ENCODE measurements at regions not wholly inside any gene's neighbourhood (a gene's known extent, or its start where the extent isn't known, plus 50 kb on each side); places are given as distances from the start of the nearest gene placed in this dataset.
"Not testable (repeated sequence)": the region's sequence is repeated elsewhere in the genome, so short reads cannot be mapped to it uniquely, and the experiment has no call there.

DNA sequence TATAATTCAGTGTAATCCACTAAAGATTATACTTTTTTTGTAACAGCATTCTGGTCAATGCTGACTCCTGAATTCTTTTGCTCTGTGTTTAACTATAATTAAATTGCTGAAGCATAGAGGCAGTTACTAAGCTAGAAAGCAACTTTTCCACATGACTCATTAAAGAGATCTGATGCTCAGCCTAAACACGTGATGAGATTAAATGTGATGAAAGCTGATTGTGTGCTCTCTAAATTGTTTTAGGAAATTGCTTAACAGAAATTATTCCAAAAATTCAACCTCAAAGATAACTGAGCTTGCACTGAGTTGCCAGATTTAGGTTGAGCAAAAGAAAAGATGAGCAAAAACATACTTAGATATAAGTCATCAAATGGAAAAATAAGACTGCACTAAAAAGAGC, 1033.6 kb downstream of the FAM181B start:
- no peak for DNase-seq

DNA sequence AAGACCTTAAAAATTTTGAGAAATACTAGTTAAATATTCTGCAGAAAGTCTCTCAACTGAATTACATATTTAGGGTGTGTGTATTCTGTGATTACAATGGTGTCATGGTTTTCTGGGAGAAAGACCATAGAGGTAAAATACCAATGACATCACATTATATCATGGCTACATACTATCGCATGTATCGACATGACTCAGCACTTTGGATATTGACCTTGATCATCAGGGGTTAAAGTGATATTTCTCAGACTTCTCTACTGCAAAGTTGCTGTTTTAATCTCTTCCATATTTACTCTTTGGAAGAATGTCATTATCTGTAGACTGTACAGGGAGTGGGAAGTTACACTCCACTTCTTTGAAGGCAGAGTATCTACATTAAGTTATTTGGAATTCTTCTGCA, 1046.6 kb downstream of the FAM181B start:
- DNase-seq = no peak

DNA sequence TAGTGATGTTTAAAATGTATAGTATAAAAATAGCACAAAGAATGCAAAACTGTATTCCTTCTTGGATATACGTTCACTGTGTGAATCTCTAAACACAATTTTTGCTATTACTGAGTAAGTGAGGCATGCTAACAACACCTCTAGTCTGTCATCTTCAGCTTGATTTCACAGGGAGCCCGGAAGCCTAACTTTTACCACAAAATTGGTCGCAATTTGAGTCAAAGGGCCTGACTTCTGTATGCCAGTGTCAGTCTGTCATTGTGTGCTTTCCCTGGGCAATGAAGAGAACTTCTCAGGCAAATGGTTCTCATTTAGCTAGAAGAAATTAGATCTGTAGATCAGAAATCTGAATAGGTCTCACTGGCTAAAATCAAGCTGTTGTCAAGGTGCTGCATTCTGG, 1059.5 kb downstream of the FAM181B start:
- no peak for DNase-seq

DNA sequence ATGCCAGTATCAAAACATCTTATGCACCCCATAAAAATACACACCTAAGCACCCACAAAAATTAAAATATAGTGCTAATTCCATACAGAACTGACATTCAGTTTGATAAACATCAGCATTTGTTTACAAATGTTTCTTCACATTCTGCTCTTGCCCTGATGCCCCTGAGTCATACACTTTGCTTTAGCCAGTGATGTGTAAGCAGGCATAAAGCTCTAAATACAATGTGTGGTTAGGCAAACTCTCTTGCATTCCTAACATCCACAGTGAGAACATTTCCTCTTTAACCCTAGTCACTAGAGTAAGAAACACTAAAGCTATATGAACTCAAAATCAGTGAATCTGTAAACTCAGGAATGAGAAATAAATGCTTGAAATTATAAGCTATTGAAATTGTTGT, 1060.7 kb downstream of the FAM181B start:
- DNase-seq = no peak

DNA sequence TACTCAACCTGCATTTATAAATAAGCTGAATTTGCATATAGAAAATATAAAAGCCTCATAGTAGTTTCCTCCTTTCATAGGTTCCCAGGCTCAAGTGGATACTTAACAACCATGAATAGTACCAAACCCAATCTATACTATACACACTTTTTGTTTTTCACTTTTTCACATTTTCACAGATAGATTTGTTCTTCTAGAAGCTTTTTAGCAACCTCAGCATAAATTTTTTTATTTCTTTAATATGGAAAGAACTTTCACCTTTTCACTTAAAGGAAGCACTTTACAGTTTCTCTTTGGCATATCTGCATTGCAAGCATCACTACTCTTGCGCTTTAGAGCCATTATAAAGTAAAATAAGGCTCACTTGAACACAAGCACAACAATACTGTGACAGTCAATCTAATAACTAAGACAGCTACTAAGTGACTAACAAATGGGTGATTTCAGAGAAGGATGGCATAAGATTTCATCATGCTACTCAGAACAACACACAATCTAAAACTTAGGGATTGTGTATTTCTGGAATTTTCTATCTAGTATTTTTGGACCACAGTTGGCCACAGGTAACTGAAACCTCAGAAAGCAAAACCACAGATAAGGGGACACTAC, 1063.6 kb downstream of the FAM181B start:
- DNase-seq = no peak

DNA sequence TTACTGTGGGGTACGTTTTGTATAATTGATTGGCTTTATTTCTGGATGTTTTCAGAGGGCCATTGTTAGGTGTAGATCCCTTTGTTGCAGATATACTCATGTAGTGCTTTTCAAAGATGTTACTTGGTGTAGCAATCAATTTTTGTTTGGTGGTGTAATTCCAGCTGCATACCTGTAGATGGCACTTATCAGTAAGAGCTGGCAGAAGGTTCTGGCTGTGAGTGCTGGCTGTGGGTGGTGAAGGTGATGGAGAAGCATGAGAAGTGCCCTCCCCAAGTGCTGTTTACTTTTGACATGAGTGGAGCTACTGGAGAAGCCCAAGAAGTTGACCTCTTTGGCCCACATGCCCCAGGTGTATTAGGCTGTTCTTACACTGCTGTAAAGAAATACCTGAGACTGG, 1074.9 kb downstream of the FAM181B start:
- DNase-seq = no peak

DNA sequence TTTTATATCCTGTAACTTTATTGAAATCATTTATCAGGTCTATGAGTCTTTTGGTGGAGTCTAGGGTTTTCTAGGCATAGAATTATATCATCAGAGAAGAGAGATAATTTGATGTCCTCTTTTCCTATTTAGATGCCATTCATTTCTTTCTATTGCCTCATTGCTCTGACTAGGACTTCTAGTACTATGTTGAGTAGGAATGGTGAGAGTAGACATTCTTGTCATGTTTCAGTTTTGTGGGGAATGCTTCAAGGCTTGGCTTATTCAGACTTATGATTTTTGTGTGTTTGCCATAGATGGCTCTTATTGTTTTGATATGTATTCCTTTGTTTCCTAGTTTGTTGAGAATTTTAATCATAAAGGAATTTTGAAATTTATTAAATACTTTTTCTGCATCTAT, 1078.3 kb downstream of the FAM181B start:
- DNase-seq = no peak

DNA sequence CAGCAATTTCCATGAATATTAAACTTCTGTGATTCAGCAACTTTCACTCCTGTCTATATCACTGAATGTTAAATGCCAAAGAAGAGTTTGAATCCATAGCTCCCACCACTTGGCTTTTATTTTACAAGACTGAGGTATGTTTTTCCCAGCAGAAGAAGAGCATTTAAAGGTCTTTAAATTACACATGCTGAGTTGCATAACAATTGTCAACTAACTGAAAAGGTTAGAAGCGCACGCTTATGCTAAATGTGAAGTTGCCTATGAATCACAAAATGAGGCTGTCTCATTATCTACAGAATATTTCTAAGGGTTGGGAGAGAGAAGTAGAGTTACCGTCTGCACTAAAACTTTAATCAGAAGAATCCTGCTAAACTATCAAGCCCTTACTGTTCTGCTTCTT, 1086.3 kb downstream of the FAM181B start:
- DNase-seq = no peak

DNA sequence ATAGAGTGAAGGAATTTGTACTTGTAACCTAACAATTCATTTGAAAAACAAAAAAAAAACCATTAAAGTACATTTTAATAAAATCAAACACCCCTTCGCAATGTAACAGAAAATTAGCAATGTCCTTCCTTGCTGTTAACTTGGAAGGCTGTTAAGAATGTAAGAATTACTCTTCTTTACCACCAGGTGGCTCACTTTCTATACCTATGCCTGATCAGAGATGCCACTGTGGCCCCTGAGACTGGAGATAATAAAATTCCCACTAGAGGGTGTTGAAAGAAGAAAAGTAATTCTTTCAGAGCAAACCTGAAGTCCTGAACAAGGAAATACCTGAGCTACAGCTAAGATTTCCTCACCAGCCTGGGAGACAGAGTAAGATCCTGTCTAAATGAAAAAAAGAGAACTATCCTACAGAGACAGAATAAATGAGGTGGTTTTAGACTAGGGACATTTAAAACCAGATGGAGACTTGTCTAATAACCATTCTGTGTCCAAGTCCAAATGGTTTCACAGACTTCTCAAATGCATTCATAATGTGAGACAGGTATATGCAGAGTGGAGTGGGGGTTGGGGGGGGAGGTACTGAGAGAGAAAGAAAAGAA, 1089.3 kb downstream of the FAM181B start:
- no peak for DNase-seq

DNA sequence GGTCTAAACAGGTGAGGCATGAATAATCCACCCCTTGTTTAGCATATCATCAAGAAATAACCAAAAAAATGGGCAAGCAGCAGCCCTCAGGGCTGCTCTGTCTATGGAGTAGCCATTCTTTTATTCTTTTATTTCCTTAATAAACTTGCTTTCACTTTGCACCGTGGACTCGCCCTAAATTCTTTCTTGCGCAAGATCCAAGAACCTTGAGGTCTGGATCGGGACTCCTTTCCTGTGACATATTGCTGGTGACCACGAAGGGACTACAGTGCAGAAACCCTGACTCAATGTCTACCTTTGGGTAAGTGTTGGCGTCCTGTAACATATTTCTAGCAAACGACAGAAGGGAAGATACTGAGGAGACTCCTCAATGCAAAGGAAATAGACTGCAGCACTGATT, 1099.2 kb downstream of the FAM181B start:
- DNase-seq = no peak

DNA sequence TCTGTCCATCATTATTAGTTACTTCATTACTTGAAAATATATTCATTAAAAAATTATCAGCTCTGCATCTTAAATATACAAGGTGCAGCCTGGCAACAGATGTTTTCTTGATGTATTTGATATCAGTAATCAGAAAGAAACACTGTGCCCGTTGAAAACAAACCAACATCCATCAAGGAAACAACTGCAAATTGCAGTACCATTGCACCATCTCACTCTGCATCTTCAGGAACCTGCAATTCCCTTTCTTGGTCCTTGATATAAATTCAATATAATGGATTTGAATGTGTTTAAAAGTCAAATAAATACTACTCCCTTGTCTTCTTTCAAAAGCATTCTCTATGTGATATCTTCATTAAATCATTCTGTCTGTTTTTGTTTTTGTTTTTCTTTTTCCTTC, 1131.2 kb downstream of the FAM181B start:
- DNase-seq = no peak

DNA sequence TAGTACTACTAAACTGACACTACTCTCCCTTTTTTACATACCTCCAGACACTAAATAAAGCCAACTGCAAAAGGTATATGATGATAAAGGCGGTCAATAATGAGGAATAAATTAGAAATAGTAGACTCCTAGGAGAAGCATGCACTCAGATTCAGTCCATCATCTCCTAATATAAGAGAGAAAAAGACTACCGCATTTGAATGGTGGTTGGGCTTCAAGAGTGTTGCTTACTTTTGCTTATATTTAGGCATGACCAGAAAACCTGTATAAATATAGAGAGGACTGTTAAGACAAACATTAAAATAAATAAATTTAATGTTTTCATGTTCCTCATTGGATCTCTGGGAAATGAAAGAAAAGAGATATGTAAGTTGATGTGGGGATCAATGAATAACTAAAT, 1137.0 kb downstream of the FAM181B start:
- no peak for DNase-seq

DNA sequence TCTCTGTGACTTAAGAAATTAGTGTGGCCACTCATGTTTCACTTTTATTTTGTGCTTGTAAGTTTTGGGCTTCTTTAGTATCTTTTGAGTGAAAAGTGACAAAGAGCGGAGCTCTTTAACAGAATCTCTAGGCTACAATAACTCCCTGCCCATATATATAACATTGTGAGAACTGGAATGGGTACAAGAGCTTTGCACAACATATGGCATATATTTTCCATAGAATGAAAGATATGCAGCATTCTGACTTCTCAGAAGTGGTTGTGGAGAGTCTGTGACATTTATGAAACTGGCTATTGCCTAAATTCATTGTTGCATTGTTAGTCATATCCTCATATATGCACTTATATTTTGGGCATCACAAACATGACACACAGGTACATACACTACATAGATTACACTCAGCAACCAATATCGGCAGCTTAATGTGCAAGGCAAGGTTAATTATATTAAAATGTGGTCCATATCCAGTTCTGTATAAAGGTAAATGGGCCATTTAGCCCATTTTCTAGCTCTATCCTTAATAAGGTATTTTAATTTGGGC, 1148.2 kb downstream of the FAM181B start:
- no peak for DNase-seq

DNA sequence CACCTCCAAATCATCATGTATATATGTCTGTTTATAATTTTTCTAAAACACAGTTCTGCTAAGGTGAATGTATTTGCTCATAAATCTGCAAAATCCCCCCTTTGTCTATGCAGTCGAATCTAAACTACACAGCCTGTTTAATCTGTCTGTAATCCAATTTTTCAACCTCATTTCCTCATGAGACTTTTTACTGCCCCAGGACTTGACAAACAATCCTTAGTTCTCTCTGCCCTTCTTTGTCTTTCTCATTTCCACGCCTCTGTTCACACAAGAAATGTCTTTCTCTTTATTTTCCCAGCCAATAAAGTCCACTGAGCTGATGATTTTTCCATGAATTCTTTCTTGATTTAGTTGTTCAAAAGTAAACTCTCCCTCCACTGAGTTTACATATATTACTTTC, 1154.3 kb downstream of the FAM181B start:
- no peak for DNase-seq

DNA sequence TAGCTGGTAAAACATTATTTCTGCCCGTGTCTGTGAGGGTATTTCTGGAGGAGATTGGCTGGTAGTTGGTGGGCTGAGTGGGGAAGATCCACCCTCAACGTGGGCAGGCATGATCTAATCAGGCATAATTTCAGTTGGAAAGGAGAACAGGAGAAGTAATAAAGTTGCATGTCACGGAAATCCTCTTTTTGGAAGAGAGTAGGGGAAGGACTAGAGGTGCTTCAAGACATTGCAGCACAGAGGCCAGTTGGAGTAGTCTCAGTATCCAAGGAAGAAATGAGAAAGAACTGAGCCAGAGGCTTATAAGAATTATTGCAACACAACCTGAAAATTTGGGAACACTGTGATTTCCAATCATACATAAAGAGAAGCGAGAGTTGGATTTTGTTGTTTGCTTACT, 1155.1 kb downstream of the FAM181B start:
- no peak for DNase-seq

DNA sequence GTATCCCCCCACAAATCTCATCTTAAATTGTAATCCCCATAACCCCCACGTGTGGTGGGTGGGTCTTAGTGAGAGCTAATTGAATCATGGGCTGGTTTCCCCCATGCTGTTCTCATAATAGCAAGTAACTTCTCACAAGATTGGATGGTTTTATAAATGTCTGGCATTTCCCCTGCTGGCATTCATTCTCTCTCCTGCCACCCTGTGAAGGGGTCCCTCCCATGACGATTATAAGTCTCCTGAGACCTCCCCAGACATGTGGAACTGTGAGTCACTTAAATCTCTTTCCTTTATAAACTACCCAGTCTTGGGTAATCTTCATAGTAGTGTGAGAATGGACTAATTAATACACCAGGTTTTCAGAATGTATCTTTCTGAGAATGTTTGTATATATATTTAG, 1159.4 kb downstream of the FAM181B start:
- DNase-seq = no peak

DNA sequence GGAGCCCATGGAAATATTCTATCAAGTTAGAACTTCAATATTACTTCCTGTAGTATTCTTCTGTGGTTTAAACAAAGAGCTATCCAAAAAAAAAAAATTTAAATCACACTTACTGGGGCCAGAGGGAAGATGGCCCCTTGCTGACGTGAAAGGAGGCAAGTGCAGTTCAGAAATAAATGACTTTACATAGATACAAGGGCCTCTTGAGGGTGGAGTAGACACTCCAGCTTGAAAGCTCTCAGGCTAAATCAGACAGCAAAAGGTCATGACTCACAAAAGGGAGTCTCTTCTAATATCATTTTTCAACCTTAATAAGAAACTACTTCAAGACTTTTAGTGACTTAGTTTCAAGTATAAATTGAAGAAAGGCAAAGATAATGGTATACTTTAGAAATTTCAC, 1160.3 kb downstream of the FAM181B start:
- no peak for DNase-seq

DNA sequence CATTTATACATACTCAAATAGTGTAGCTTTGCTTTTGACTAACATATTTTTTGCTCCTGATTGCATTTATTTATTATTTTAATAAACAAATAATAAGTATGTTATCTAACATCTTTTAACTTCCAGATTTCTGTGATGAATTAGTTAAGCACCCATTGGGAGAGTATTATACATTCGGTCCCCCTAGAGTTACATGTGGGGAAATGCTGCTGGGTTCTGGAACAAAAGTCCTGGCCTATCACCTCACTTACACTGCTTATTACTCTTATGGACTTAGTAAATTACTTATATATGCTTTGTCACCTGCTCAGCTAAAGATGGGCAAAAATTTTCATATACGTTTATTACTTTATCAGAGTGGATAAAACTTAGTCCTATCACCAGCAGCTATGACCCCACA, 1163.0 kb downstream of the FAM181B start:
- DNase-seq = no peak

DNA sequence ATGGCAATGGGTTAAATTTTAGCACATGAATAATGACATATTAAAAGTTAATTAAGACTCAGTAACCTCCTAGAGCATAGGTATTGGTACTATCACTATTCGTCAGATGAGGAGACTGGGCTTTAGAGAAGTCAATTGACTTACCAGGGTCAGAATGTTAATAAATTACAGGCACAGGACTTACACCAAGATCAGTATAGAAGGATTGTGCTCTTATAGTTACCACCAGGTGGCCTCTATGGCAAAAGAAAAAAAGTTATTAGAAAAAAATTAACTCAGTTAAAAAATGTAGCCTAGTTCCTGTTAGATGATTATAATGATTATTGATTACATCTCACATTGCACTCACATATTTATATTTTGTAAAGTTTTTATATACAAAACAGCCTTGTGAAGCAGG, 1163.7 kb downstream of the FAM181B start:
- no peak for DNase-seq

DNA sequence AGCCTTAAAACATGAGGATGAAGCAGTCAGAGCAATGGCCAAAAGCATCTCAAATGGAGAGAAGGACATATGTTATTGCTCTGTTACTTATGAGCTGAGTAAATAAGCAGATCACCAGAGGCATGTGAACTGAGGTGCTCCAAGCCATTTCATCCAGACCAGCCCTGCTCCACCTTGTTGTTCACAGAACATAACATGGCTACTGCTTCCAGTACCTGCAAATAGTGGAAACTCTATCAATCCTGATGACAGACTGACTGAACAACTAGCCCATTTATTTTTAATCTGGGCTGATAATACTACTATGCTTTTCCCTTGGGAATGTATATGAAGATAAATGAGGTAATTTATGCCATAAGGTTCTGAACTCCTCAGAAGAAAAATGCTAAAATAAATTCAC, 1164.7 kb downstream of the FAM181B start:
- no peak for DNase-seq

DNA sequence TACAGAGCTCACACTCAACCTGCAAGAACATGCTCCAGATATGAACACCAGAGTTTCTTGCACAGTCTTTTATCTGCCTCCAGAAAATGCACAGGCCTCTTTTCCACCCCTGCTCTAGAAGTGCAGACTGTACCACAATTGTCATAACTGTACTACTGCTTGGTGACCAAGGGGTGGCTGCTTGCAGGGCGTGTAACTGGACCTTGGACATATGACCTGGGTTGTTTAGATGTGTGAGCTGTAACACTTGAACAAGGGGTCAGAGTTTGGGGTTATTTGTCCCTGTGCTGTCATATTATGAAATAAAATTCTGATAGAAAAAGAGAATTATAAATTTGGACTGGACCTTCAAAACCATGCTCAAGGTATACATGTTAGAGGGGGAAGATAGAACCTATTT, 1185.5 kb downstream of the FAM181B start:
- no peak for DNase-seq

DNA sequence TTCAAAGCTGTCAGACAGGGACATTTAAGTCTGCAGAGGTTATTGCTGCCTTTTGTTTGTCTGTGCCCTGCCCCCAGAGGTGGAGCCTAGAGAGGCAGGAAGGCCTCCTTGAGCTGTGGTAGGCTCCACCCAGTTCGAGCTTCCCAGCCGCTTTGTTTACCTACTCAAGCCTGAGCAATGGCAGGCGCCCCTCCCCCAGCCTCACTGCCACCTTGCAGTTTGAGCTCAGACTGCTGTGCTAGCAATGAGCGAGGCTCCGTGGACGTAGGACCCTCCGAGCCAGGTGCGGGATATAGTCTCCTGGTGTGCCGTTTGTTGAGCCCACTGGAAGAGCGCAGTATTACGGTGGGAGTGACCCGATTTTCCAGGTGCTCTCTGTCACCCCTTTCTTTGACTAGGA, 1193.9 kb downstream of the FAM181B start:
- not testable (repeated sequence) for DNase-seq

DNA sequence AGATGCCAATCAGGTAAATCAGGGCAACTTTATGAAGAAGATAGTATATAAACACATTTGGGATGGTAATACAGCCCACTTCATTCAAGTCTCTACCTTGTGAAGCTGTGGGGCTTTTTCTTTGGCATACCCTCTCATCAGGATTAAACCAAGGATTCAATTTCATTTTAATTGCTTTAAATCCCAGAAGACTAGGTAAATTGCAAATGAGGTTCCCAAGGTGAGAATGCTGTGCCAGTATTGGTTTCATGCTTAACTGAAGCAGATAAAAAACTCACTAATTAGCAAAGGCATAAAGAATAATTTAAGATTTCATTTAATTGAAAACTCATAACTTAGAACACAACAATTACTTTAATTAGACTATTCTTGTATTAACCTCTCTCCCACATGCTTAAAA, 1218.1 kb downstream of the FAM181B start:
- DNase-seq = no peak

DNA sequence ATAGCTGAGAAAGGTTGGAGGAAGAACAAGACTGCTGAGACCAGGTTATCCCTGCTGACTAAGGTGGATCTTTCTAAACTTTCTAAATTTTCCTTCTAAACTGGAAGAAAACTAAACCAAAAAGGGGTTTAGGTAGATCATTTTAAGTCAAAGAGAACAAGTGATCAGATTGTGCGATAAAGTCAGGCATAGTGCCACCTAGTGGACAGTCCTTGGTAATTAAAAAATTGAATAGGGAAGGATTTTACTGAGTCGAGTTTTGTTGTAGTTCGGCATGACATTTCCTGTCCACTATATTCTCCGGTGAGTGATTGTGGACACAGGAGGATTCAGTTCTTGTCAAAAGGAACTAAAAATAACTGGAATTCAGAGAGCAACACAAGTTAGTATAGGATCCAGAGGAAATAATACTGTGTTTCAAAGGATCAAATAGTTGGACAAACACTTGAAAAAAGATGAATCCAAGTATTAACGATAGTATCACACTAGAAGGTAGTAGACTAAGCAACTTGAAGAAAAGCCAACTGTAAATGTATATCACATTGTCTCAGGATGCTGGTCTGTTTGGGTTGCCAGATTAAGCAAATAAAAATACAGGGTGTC, 1236.4 kb downstream of the FAM181B start:
- no peak for DNase-seq

DNA sequence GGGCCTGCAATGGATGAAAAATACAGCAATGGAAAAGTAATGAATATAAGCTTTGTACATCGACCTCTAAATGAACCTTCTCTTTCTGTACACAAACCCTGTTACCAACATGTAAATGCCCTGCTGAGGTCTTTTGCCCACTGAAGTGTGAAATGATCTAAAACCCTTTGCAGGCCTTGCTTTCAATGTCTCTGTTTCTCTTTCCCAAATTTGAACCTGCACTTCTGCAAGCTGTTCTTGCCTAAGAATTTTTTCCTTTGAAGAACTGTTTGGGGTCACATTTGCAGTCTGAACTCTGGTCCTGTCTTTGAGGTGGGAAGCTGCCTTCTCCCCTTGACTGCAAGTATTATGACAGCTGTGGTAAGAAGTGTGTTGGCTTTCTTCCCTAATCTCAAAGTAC, 1237.1 kb downstream of the FAM181B start:
- DNase-seq = no peak
